BLaER1 (cell line): ENCODE measurements at regions not wholly inside any gene's neighbourhood (a gene's known extent, or its start where the extent isn't known, plus 50 kb on each side); places are given as distances from the start of the nearest gene placed in this dataset.

Source experiments
- H3K27ac ChIP-seq: shearing (Covaris generic); formaldehyde crosslinking; 2 replicates; pipeline ENCODE4 v1.8.1; 2022
- H3K27me3 ChIP-seq: shearing (Covaris generic); formaldehyde crosslinking; 2 replicates; pipeline ENCODE4 v1.8.1; 2022
- H3K36me3 ChIP-seq: shearing (Covaris generic); formaldehyde crosslinking; 2 replicates; pipeline ENCODE4 v1.8.1; 2022
- H3K4me1 ChIP-seq: shearing (Covaris generic); formaldehyde crosslinking; 2 replicates; pipeline ENCODE4 v1.8.1; 2022
- H3K4me2 ChIP-seq: shearing (Covaris generic); formaldehyde crosslinking; 2 replicates; pipeline ENCODE4 v1.8.1; 2022
- H3K4me3 ChIP-seq: shearing (Covaris generic); formaldehyde crosslinking; 2 replicates; pipeline ENCODE4 v1.8.1; 2022
- H3K9ac ChIP-seq: shearing (Covaris generic); formaldehyde crosslinking; 2 replicates; pipeline ENCODE4 v1.8.1; 2022
- H3K9me3 ChIP-seq: shearing (Covaris generic); formaldehyde crosslinking; 2 replicates; pipeline ENCODE4 v1.8.1; 2022
- H4K20me1 ChIP-seq: shearing (Covaris generic); formaldehyde crosslinking; 2 replicates; pipeline ENCODE4 v1.8.1; 2022
- Cebpa-rat ChIP-seq: shearing (Covaris generic); IDR thresholded peaks from 2 replicates; pipeline ENCODE4 v1.8.1; 2022

GRCh38 chr5:135208555-135208902, 174.5 kb upstream of the PITX1 start:
- Histone ChIP-seq H4K20me1 (no peaks in the 10 kb centered on the region), H3K4me2 (no peak overlapping the region), H3K9me3 (no peaks in the 10 kb centered on the region), H3K27ac (no peak overlapping the region), H3K4me3 (no peak overlapping the region), H3K9ac (no peak overlapping the region), H3K4me1 (peaks cover 47% of the 10 kb centered on the region), H3K36me3 (no peaks in the 10 kb centered on the region), H3K27me3 (no peaks in the 10 kb centered on the region)
- no peak for TF ChIP-seq Cebpa-rat

GRCh38 chr5:135207866-135208265, 173.8 kb upstream of the PITX1 start:
- Histone ChIP-seq H3K27ac (no peak overlapping the region), H3K9ac (no peak overlapping the region), H3K4me2 (no peak overlapping the region), H3K9me3 (no peaks in the 10 kb centered on the region), H3K4me1 (peaks cover 40% of the 10 kb centered on the region), H4K20me1 (no peaks in the 10 kb centered on the region), H3K36me3 (no peaks in the 10 kb centered on the region), H3K4me3 (no peak overlapping the region), H3K27me3 (no peaks in the 10 kb centered on the region)
- TF ChIP-seq Cebpa-rat: no peak

DNA sequence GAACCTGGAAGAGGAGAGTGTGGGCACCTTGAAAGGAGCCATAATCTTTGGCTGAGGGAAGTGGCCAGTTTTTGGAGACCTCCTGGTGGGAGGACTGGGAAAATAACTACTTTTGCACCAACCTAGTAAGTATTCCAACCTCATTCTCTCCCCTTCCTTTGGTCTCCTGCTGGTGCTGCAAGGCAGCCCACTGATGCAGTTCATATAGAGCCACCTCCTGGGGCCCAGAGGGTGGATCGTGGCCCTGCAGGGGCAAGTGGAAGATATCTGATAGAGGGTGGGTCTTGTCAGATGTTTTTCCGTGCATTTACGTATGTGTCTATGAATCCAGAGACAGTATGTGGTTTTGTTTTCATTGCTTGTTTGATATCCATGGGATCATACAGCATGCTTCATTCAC, 172.8 kb upstream of the PITX1 start:
- no peaks in the 10 kb centered on the region for H4K20me1 ChIP-seq
- H3K4me2 ChIP-seq: no peak overlapping the region
- no peaks in the 10 kb centered on the region for H3K27me3 ChIP-seq
- peaks cover 30% of the 10 kb centered on the region for H3K4me1 ChIP-seq
- no peak overlapping the region for H3K4me3 ChIP-seq
- no peak overlapping the region for H3K9ac ChIP-seq
- no peaks in the 10 kb centered on the region for H3K36me3 ChIP-seq
- H3K9me3 ChIP-seq: peaks cover 5% of the 10 kb centered on the region; the same call in 1 of the 2 replicates
- no peak overlapping the region for H3K27ac ChIP-seq
- TF ChIP-seq Cebpa-rat: no peak

GRCh38 chr5:135205632-135206349, 171.8 kb upstream of the PITX1 start:
- H4K20me1 ChIP-seq: no peaks in the 10 kb centered on the region
- no peak overlapping the region for H3K4me3 ChIP-seq
- H3K36me3 ChIP-seq: no peaks in the 10 kb centered on the region
- H3K4me1 ChIP-seq: peaks cover 19% of the 10 kb centered on the region
- H3K9ac ChIP-seq: no peak overlapping the region
- H3K4me2 ChIP-seq: no peak overlapping the region
- TF ChIP-seq Cebpa-rat: no peak
- H3K27me3 ChIP-seq: no peaks in the 10 kb centered on the region
- H3K27ac ChIP-seq: no peak overlapping the region
- peaks cover 5% of the 10 kb centered on the region; the same call in 1 of the 2 replicates for H3K9me3 ChIP-seq

- Histone ChIP-seq H3K36me3 (no peaks in the 10 kb centered on the region), H4K20me1 (no peaks in the 10 kb centered on the region), H3K4me3 (no peak overlapping the region), H3K9me3 (peaks cover 5% of the 10 kb centered on the region; the same call in 1 of the 2 replicates), H3K27ac (no peak overlapping the region), H3K4me1 (peaks cover 15% of the 10 kb centered on the region), H3K4me2 (no peak overlapping the region), H3K9ac (no peak overlapping the region), H3K27me3 (no peaks in the 10 kb centered on the region)
- no peak for TF ChIP-seq Cebpa-rat
Observed at GRCh38 chr5:135204151-135204600, 170.1 kb upstream of the PITX1 start.

GRCh38 chr5:135203593-135204036, 169.6 kb upstream of the PITX1 start:
- Histone ChIP-seq H3K27me3 (no peaks in the 10 kb centered on the region), H4K20me1 (no peaks in the 10 kb centered on the region), H3K36me3 (no peaks in the 10 kb centered on the region), H3K27ac (no peak overlapping the region), H3K9ac (no peak overlapping the region), H3K4me2 (no peak overlapping the region), H3K4me1 (peaks cover 15% of the 10 kb centered on the region), H3K4me3 (no peak overlapping the region), H3K9me3 (peaks cover 5% of the 10 kb centered on the region; the same call in 1 of the 2 replicates)
- no peak for TF ChIP-seq Cebpa-rat

GRCh38 chr5:135203019-135203418, 169.0 kb upstream of the PITX1 start:
- H3K27ac ChIP-seq: no peak overlapping the region
- no peak overlapping the region for H3K9ac ChIP-seq
- H3K9me3 ChIP-seq: peaks cover 5% of the 10 kb centered on the region; the same call in 1 of the 2 replicates
- TF ChIP-seq Cebpa-rat: no peak
- no peak overlapping the region for H3K4me3 ChIP-seq
- no peaks in the 10 kb centered on the region for H3K27me3 ChIP-seq
- no peaks in the 10 kb centered on the region for H3K36me3 ChIP-seq
- H3K4me2 ChIP-seq: no peak overlapping the region
- no peaks in the 10 kb centered on the region for H4K20me1 ChIP-seq
- H3K4me1 ChIP-seq: peaks cover 15% of the 10 kb centered on the region

- Histone ChIP-seq H3K36me3 (no peaks in the 10 kb centered on the region), H4K20me1 (no peaks in the 10 kb centered on the region), H3K4me2 (no peak overlapping the region), H3K4me3 (no peak overlapping the region), H3K27ac (no peak overlapping the region), H3K9me3 (peaks cover 12% of the 10 kb centered on the region), H3K9ac (no peak overlapping the region), H3K4me1 (no peaks in the 10 kb centered on the region), H3K27me3 (no peaks in the 10 kb centered on the region)
- no peak for TF ChIP-seq Cebpa-rat
Observed at GRCh38 chr5:135199919-135200318, 165.9 kb upstream of the PITX1 start.

GRCh38 chr5:135196483-135196882, 162.5 kb upstream of the PITX1 start:
- H3K9ac ChIP-seq: no peak overlapping the region
- no peak for TF ChIP-seq Cebpa-rat
- no peak overlapping the region for H3K4me2 ChIP-seq
- no peaks in the 10 kb centered on the region for H3K36me3 ChIP-seq
- no peak overlapping the region for H3K27ac ChIP-seq
- peaks cover 9% of the 10 kb centered on the region for H3K9me3 ChIP-seq
- no peaks in the 10 kb centered on the region for H3K4me1 ChIP-seq
- peaks cover 11% of the 10 kb centered on the region for H3K27me3 ChIP-seq
- H4K20me1 ChIP-seq: no peaks in the 10 kb centered on the region
- no peak overlapping the region for H3K4me3 ChIP-seq

GRCh38 chr5:135195270-135195608, 161.2 kb upstream of the PITX1 start:
- no peak for TF ChIP-seq Cebpa-rat
- H4K20me1 ChIP-seq: no peaks in the 10 kb centered on the region
- H3K36me3 ChIP-seq: no peaks in the 10 kb centered on the region
- no peak overlapping the region for H3K4me2 ChIP-seq
- H3K9ac ChIP-seq: no peak overlapping the region
- H3K27me3 ChIP-seq: peaks cover 23% of the 10 kb centered on the region
- H3K27ac ChIP-seq: no peak overlapping the region
- H3K4me1 ChIP-seq: no peaks in the 10 kb centered on the region
- H3K4me3 ChIP-seq: no peak overlapping the region
- peaks cover 11% of the 10 kb centered on the region for H3K9me3 ChIP-seq
